HepG2 (cell line): ENCODE measurements at regions not wholly inside any gene's neighbourhood (a gene's known extent, or its start where the extent isn't known, plus 50 kb on each side); places are given as distances from the start of the nearest gene placed in this dataset.

Source experiments
- ARNTL ChIP-seq: sonication (generic); formaldehyde crosslinking; IDR thresholded peaks from 2 replicates; pipeline ENCODE4 v1.4.0; 2020; ENCODE audit warnings: mild to moderate bottlenecking, missing genetic modification reagents
- DPF2 ChIP-seq: sonication (generic); formaldehyde crosslinking; IDR thresholded peaks from 2 replicates; pipeline ENCODE4 v1.4.0; 2020; ENCODE audit warnings: mild to moderate bottlenecking, low read depth, missing genetic modification reagents, borderline replicate concordance
- FOSL2 ChIP-seq: sonication (generic); formaldehyde crosslinking; IDR thresholded peaks from 2 replicates; pipeline ENCODE4 v1.4.0; 2020; ENCODE audit warnings: missing genetic modification reagents
- GATA4 ChIP-seq: sonication (generic); IDR thresholded peaks from 2 replicates; pipeline ENCODE4 v1.6.1; 2016; ENCODE audit warnings: antibody characterized with exemption, low read depth, borderline replicate concordance
- HDAC1 ChIP-seq: sonication (generic); formaldehyde crosslinking; IDR thresholded peaks from 2 replicates; pipeline ENCODE4 v1.5.1; 2020; ENCODE audit warnings: mild to moderate bottlenecking, missing genetic modification reagents
- ISX ChIP-seq: sonication (generic); formaldehyde crosslinking; conservative IDR thresholded peaks from 2 replicates; pipeline ENCODE4 v1.5.0; 2020; ENCODE audit warnings: missing genetic modification reagents
- LRRFIP1 ChIP-seq: sonication (generic); formaldehyde crosslinking; conservative IDR thresholded peaks from 2 replicates; pipeline ENCODE4 v1.4.0; 2020; ENCODE audit warnings: missing genetic modification reagents
- MBD4 ChIP-seq: IDR thresholded peaks from 2 replicates; pipeline ENCODE4 v1.6.1; 2012; ENCODE audit warnings: low read length, inconsistent platforms, borderline replicate concordance
- MED13 ChIP-seq: sonication (generic); formaldehyde crosslinking; IDR thresholded peaks from 2 replicates; pipeline ENCODE4 v1.5.0; 2020; ENCODE audit warnings: missing genetic modification reagents
- NFYB ChIP-seq: sonication (generic); formaldehyde crosslinking; IDR thresholded peaks from 2 replicates; pipeline ENCODE4 v1.4.0; 2020; ENCODE audit warnings: missing genetic modification reagents
- RBFOX2 ChIP-seq: fragments of 200-400 bp; formaldehyde crosslinking; IDR thresholded peaks from 2 replicates; pipeline ENCODE4 v1.6.1; 2017; ENCODE audit warnings: low read depth, mild to moderate bottlenecking, low read length
- SMC3 ChIP-seq: IDR thresholded peaks from 2 replicates; pipeline ENCODE4 v1.6.1; 2011; ENCODE audit warnings: low read length, improper control_type of control experiment
- TFE3 ChIP-seq: IDR thresholded peaks from 2 replicates; pipeline ENCODE4 v1.6.1; 2016
- TGIF2 ChIP-seq: IDR thresholded peaks from 2 replicates; pipeline ENCODE4 v1.6.1; 2016; ENCODE audit warnings: control low read depth, missing compliant biosample characterization
- YY1 ChIP-seq: IDR thresholded peaks from 2 replicates; pipeline ENCODE4 v1.6.1; 2011; ENCODE audit warnings: low read length, low read depth, moderate library complexity, mild to moderate bottlenecking; ENCODE audit not compliant: insufficient read depth, insufficient replicate concordance
- ZNF230 ChIP-seq: sonication (generic); formaldehyde crosslinking; IDR thresholded peaks from 2 replicates; pipeline ENCODE4 v1.4.0; 2020; ENCODE audit warnings: mild to moderate bottlenecking, missing genetic modification reagents
- ZNF652 ChIP-seq: IDR thresholded peaks from 2 replicates; pipeline ENCODE4 v1.6.1; 2016; ENCODE audit warnings: low read depth, borderline replicate concordance
- ZNF746 ChIP-seq: sonication (generic); formaldehyde crosslinking; IDR thresholded peaks from 2 replicates; pipeline ENCODE4 v1.8.0; 2022; ENCODE audit warnings: mild to moderate bottlenecking, missing genetic modification reagents
- TF ChIP-seq, protein P1 (sequence below): sonication (generic); formaldehyde crosslinking; IDR thresholded peaks from 2 replicates; pipeline ENCODE4 v1.9.0; 2021; ENCODE audit warnings: missing genetic modification reagents, borderline replicate concordance
- TF ChIP-seq, protein P2 (sequence below): sonication (generic); formaldehyde crosslinking; IDR thresholded peaks from 2 replicates; pipeline ENCODE4 v1.4.0; 2020; ENCODE audit warnings: missing genetic modification reagents

DNA sequence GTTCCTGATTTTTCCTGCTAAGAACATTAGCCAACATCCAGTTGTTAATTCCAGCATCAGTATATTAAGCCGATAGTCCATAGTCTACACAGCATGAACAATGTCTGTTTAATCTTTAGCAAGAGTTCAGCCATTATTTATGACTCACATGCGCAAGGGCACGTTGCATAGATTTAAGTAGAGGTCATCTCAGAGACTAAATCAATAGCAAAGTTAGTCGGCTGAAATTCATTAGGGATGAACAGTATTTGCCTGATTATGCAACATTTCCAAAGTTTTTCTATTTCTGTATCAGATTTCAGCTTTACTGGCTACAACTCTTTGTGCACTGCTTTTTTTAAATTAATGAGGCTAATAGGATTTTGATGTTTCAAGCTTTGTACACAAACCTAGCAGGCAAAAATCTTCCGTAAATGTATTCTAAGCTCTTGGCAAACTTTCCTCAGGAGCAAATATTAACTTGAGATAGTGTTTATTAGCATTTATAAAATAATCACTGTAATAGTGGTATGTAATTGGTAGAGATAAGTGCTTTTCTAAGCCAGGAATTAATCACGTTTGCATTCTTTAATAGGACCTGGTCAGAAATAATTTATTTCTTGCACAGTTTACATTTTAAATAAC is 578.7 kb upstream of the ID2 start (continued):
- TF ChIP-seq, protein P1, sequence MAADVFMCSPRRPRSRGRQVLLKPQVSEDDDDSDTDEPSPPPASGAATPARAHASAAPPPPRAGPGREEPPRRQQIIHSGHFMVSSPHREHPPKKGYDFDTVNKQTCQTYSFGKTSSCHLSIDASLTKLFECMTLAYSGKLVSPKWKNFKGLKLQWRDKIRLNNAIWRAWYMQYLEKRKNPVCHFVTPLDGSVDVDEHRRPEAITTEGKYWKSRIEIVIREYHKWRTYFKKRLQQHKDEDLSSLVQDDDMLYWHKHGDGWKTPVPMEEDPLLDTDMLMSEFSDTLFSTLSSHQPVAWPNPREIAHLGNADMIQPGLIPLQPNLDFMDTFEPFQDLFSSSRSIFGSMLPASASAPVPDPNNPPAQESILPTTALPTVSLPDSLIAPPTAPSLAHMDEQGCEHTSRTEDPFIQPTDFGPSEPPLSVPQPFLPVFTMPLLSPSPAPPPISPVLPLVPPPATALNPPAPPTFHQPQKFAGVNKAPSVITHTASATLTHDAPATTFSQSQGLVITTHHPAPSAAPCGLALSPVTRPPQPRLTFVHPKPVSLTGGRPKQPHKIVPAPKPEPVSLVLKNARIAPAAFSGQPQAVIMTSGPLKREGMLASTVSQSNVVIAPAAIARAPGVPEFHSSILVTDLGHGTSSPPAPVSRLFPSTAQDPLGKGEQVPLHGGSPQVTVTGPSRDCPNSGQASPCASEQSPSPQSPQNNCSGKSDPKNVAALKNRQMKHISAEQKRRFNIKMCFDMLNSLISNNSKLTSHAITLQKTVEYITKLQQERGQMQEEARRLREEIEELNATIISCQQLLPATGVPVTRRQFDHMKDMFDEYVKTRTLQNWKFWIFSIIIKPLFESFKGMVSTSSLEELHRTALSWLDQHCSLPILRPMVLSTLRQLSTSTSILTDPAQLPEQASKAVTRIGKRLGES: peak; percentile 60
- TF ChIP-seq, protein P2, sequence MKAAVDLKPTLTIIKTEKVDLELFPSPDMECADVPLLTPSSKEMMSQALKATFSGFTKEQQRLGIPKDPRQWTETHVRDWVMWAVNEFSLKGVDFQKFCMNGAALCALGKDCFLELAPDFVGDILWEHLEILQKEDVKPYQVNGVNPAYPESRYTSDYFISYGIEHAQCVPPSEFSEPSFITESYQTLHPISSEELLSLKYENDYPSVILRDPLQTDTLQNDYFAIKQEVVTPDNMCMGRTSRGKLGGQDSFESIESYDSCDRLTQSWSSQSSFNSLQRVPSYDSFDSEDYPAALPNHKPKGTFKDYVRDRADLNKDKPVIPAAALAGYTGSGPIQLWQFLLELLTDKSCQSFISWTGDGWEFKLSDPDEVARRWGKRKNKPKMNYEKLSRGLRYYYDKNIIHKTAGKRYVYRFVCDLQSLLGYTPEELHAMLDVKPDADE (CRISPR knock-in tag): no peak
- TF ChIP-seq MBD4 (peak; percentile 73; the same call in 1 of the 2 replicates), DPF2 (CRISPR knock-in tag) (peak; percentile 93), ARNTL (peak; percentile 95), SMC3 (peak; percentile 52), HDAC1 (CRISPR knock-in tag) (peak; percentile 89), ISX (no peak), TGIF2 (CRISPR knock-in tag) (peak; percentile 46; the same call in 1 of the 2 replicates), ZNF652 (CRISPR knock-in tag) (peak; percentile 63; the same call in 1 of the 2 replicates), NFYB (CRISPR knock-in tag) (no peak), TFE3 (CRISPR knock-in tag) (peak; percentile 94), YY1 (peak; percentile 87), MED13 (CRISPR knock-in tag) (peak; percentile 96), GATA4 (peak; percentile 79; the same call in 1 of the 2 replicates), RBFOX2 (no peak), FOSL2 (CRISPR knock-in tag) (peak; percentile 99), ZNF746 (no peak; the same call in 1 of the 2 replicates), LRRFIP1 (no peak), ZNF230 (CRISPR knock-in tag) (no peak)
